Karpas-422 (cell line): ENCODE measurements at regions not wholly inside any gene's neighbourhood (a gene's known extent, or its start where the extent isn't known, plus 50 kb on each side); places are given as distances from the start of the nearest gene placed in this dataset.

Experiments
- DNase-seq: peaks from one replicate; pipeline ENCODE4 v3.0.0-alpha.2; 2015
- H2AFZ ChIP-seq: fragments of 200-600 bp; sonication (generic); 2 replicates; pipeline ENCODE4 v1.6.1; 2014; ENCODE audit warnings: antibody characterized with exemption, low read length, mixed read lengths
- H3K27ac ChIP-seq: fragments of 200-600 bp; sonication (generic); 2 replicates; pipeline ENCODE4 v1.5.1; 2014; ENCODE audit warnings: mild to moderate bottlenecking, low read length, moderate library complexity
- H3K27me3 ChIP-seq: fragments of 200-600 bp; sonication (generic); 2 replicates; pipeline ENCODE4 v1.6.1; 2014; ENCODE audit warnings: low read length, mixed read lengths
- H3K36me3 ChIP-seq: fragments of 200-600 bp; sonication (generic); 2 replicates; pipeline ENCODE4 v1.6.1; 2014; ENCODE audit warnings: low read length, mixed read lengths; ENCODE audit not compliant: insufficient read depth
- H3K4me1 ChIP-seq: fragments of 200-600 bp; sonication (generic); 2 replicates; pipeline ENCODE4 v1.6.1; 2014; ENCODE audit warnings: mild to moderate bottlenecking, low read length, mixed read lengths
- H3K4me2 ChIP-seq: fragments of 200-600 bp; sonication (generic); 2 replicates; pipeline ENCODE4 v1.6.1; 2014; ENCODE audit warnings: low read length, low read depth, mild to moderate bottlenecking; ENCODE audit not compliant: poor library complexity, severe bottlenecking
- H3K4me3 ChIP-seq: fragments of 200-600 bp; sonication (generic); 2 replicates; pipeline ENCODE4 v1.5.1; 2014; ENCODE audit warnings: mild to moderate bottlenecking, antibody characterized with exemption, low read length, mixed read lengths
- H3K79me2 ChIP-seq: fragments of 200-600 bp; sonication (generic); 2 replicates; pipeline ENCODE4 v1.6.1; 2014; ENCODE audit warnings: mild to moderate bottlenecking, low read length, mixed read lengths
- H3K9ac ChIP-seq: fragments of 200-600 bp; sonication (generic); 2 replicates; pipeline ENCODE4 v1.6.0; 2014; ENCODE audit warnings: low read length
- H3K9me2 ChIP-seq: fragments of 200-600 bp; sonication (generic), shearing (Covaris generic); replicated peaks from 2 replicates; pipeline ENCODE4 v1.6.0; 2014; ENCODE audit warnings: mild to moderate bottlenecking, low read length, moderate library complexity; ENCODE audit not compliant: insufficient read depth
- H3K9me3 ChIP-seq: fragments of 300-700, 200-600 bp; sonication (generic); 2 replicates; pipeline ENCODE4 v1.6.1; 2014; ENCODE audit warnings: low read length, mixed read lengths
- H4K20me1 ChIP-seq: fragments of 200-600 bp; sonication (generic); 2 replicates; pipeline ENCODE4 v1.6.1; 2014; ENCODE audit warnings: mild to moderate bottlenecking, antibody characterized with exemption, low read length, low read depth; ENCODE audit not compliant: insufficient read depth

GRCh38 chr1:175885326-175885725, 141.9 kb upstream of the TNR start:
- H3K27me3 ChIP-seq = no peaks in the 10 kb centered on the region
- no peaks in the 10 kb centered on the region for H3K79me2 ChIP-seq
- H3K9ac ChIP-seq = no peak overlapping the region
- no peak overlapping the region for H3K27ac ChIP-seq
- no peak overlapping the region for H3K4me2 ChIP-seq
- H2AFZ ChIP-seq = no peak overlapping the region
- H4K20me1 ChIP-seq = 0 out of 2 replicates have a peak, but pooled peaks cover 3% of the 10 kb centered on the region
- DNase-seq = no peak
- H3K9me2 ChIP-seq = no peaks in the 10 kb centered on the region
- H3K4me1 ChIP-seq = no peaks in the 10 kb centered on the region
- H3K9me3 ChIP-seq = no peaks in the 10 kb centered on the region
- H3K36me3 ChIP-seq = no peaks in the 10 kb centered on the region
- no peak overlapping the region for H3K4me3 ChIP-seq

DNA sequence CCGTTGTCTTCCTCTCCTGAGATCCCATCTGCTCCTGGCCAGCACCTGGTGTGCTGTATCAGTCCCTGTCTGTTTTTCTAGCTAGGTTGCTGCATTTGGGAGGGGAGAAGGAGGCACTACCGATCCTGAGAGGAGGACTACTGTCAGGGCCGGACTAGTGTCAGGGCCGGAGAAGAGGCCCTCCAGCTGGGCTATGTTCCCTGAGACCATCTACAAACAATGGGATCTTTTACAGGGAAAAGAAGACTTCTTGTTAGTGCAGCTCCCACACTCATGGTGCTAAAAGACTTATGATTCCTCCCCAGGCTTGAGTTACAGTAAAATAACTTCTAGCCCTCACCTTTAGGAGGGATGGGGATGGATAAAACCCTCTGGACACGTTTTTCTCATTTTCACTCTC, 141.0 kb upstream of the TNR start:
- H3K27ac ChIP-seq = no peak overlapping the region

GRCh38 chr1:175882192-175882591, 138.8 kb upstream of the TNR start:
- Histone ChIP-seq H3K9me2 (no peaks in the 10 kb centered on the region), H3K9ac (no peak overlapping the region), H3K4me1 (no peaks in the 10 kb centered on the region), H2AFZ (no peak overlapping the region), H3K4me3 (no peak overlapping the region), H3K27me3 (no peaks in the 10 kb centered on the region), H3K36me3 (no peaks in the 10 kb centered on the region), H3K27ac (no peak overlapping the region), H4K20me1 (0 out of 2 replicates have a peak, but pooled peaks cover 3% of the 10 kb centered on the region), H3K79me2 (no peaks in the 10 kb centered on the region), H3K9me3 (no peaks in the 10 kb centered on the region), H3K4me2 (no peak overlapping the region)
- no peak for DNase-seq

More for the DNA sequence above, 141.0 kb upstream of the TNR start:
- H3K9me3 ChIP-seq = no peaks in the 10 kb centered on the region
- no peak overlapping the region for H2AFZ ChIP-seq
- H3K36me3 ChIP-seq = no peaks in the 10 kb centered on the region
- H3K9ac ChIP-seq = no peak overlapping the region
- no peak overlapping the region for H3K4me3 ChIP-seq
- no peak overlapping the region for H3K4me2 ChIP-seq
- no peaks in the 10 kb centered on the region for H3K79me2 ChIP-seq
- 0 out of 2 replicates have a peak, but pooled peaks cover 3% of the 10 kb centered on the region for H4K20me1 ChIP-seq
- H3K4me1 ChIP-seq = no peaks in the 10 kb centered on the region
- H3K9me2 ChIP-seq = no peaks in the 10 kb centered on the region
- no peaks in the 10 kb centered on the region for H3K27me3 ChIP-seq
- no peak for DNase-seq

- Histone ChIP-seq H3K4me2 (no peak overlapping the region), H3K4me1 (no peaks in the 10 kb centered on the region), H2AFZ (no peak overlapping the region), H3K9me3 (no peaks in the 10 kb centered on the region), H3K27me3 (no peaks in the 10 kb centered on the region), H3K27ac (no peak overlapping the region), H3K9me2 (no peaks in the 10 kb centered on the region), H4K20me1 (0 out of 2 replicates have a peak, but pooled peaks cover 3% of the 10 kb centered on the region), H3K9ac (no peak overlapping the region), H3K4me3 (no peak overlapping the region), H3K79me2 (no peaks in the 10 kb centered on the region), H3K36me3 (no peaks in the 10 kb centered on the region)
- no peak for DNase-seq
These were observed 138.0 kb upstream of the TNR start for GRCh38 chr1:175881246-175881976.

GRCh38 chr1:175878775-175879174, 135.4 kb upstream of the TNR start:
- Histone ChIP-seq H4K20me1 (0 out of 2 replicates have a peak, but pooled peaks cover 3% of the 10 kb centered on the region), H3K9me3 (no peaks in the 10 kb centered on the region), H3K9ac (no peak overlapping the region), H3K9me2 (no peaks in the 10 kb centered on the region), H3K27me3 (no peaks in the 10 kb centered on the region), H2AFZ (no peak overlapping the region), H3K4me2 (no peak overlapping the region), H3K36me3 (no peaks in the 10 kb centered on the region), H3K4me1 (no peaks in the 10 kb centered on the region), H3K79me2 (no peaks in the 10 kb centered on the region), H3K27ac (no peak overlapping the region), H3K4me3 (no peak overlapping the region)
- no peak for DNase-seq

- H3K4me1 ChIP-seq = no peaks in the 10 kb centered on the region
- no peak overlapping the region for H3K4me2 ChIP-seq
- no peaks in the 10 kb centered on the region for H3K27me3 ChIP-seq
- H3K79me2 ChIP-seq = no peaks in the 10 kb centered on the region
- no peaks in the 10 kb centered on the region for H3K9me3 ChIP-seq
- H3K27ac ChIP-seq = no peak overlapping the region
- no peak overlapping the region for H3K9ac ChIP-seq
- H2AFZ ChIP-seq = no peak overlapping the region
- no peaks in the 10 kb centered on the region for H3K36me3 ChIP-seq
- no peak overlapping the region for H3K4me3 ChIP-seq
- DNase-seq = no peak
- 0 out of 2 replicates have a peak, but pooled peaks cover 3% of the 10 kb centered on the region for H4K20me1 ChIP-seq
- H3K9me2 ChIP-seq = no peaks in the 10 kb centered on the region
These were observed 134.7 kb upstream of the TNR start for GRCh38 chr1:175877939-175878737.

GRCh38 chr1:175875556-175875955, 132.2 kb upstream of the TNR start:
- Histone ChIP-seq H3K4me1 (no peaks in the 10 kb centered on the region), H3K79me2 (no peaks in the 10 kb centered on the region), H3K9me2 (no peaks in the 10 kb centered on the region), H3K36me3 (no peaks in the 10 kb centered on the region), H3K27ac (no peak overlapping the region), H3K9me3 (no peaks in the 10 kb centered on the region), H2AFZ (no peak overlapping the region), H3K27me3 (no peaks in the 10 kb centered on the region), H3K4me2 (no peak overlapping the region), H4K20me1 (no peaks in the 10 kb centered on the region), H3K4me3 (no peak overlapping the region), H3K9ac (no peak overlapping the region)
- no peak for DNase-seq

DNA sequence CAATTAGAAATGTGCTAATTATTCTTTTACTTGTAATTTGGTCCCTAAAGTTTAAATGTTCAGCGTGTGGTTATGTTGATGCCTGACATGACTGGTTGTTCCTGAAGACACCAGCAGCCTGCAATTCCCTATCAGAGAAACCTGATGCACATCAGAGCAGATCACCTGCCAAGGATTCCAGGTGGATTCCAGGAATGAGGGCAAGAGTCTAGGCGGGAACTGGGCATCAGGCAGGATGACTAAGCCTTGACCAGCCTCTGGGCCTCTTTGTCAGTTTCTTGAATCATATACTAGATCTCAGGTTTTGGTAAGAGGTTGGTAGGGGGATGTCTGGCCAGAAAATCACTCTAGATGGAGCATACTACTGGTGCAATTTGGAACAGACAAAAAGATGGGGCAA, 130.7 kb upstream of the TNR start:
- no peak overlapping the region for H3K4me2 ChIP-seq
- H3K27me3 ChIP-seq = no peaks in the 10 kb centered on the region
- no peaks in the 10 kb centered on the region for H3K4me1 ChIP-seq
- H3K9ac ChIP-seq = no peak overlapping the region
- H2AFZ ChIP-seq = no peak overlapping the region
- no peak overlapping the region for H3K4me3 ChIP-seq
- H3K79me2 ChIP-seq = no peaks in the 10 kb centered on the region
- DNase-seq = no peak
- H3K36me3 ChIP-seq = no peaks in the 10 kb centered on the region
- no peaks in the 10 kb centered on the region for H3K9me3 ChIP-seq
- no peaks in the 10 kb centered on the region for H4K20me1 ChIP-seq
- no peak overlapping the region for H3K27ac ChIP-seq
- H3K9me2 ChIP-seq = no peaks in the 10 kb centered on the region
